ENCODE measurements at regions not wholly inside any gene's neighbourhood (a gene's known extent, or its start where the extent isn't known, plus 50 kb on each side); places are given as distances from the start of the nearest gene placed in this dataset.

DNA sequence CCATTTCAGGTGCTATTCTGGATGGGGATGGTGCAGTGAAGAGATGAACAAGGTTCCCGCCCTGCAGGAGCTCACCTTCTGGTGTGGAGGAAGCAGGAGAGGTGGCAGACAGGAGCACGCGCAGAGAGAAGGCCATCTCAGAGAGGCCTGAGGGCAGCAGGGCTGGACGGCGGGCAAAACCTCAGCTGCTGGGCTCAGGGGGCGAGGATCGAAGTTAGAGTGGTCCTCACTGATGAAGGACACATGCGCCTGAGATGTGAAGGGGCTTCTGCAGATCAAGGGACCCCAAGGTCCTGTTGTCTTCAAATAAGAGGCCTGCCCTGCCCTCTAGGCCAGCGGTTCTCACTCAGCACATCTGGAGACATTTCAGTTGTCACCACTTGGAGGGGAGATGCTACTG, 198.4 kb upstream of the PMEPA1 start:
- no peak for TF ChIP-seq CTCF (IDR thresholded peaks at IDR 0.05; ENCODE audit: insufficient read depth, low read length)
- no peak for TF ChIP-seq GABPA (IDR thresholded peaks at IDR 0.05; ENCODE audit: low read depth)
- TF ChIP-seq POLR2AphosphoS5 (IDR thresholded peaks at IDR 0.05; ENCODE audit: low read depth): no peak
- TF ChIP-seq REST (IDR thresholded peaks at IDR 0.05; ENCODE audit: insufficient replicate concordance, low read depth): no peak
